ENCODE measurements at regions not wholly inside any gene's neighbourhood (a gene's known extent, or its start where the extent isn't known, plus 50 kb on each side); places are given as distances from the start of the nearest gene placed in this dataset.

DNA sequence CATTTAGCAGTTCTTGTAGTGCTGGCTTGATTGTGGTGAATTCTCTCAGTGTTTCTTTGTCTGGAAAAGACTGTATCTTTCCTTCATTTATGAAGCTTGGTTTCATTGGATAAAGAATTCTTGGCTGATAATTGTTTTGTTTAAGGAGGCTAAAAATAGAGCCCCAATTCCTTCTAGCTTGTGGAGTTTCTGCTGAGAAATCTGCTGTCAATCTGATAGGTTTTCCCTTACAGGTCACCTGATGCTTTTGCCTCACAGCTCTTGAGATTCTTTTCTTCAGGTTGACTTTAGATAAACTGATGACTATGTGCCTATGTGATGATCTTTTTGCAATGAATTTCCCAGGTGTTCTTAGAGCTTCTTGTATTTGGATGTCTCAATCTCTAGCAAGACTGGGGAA, 1508.5 kb upstream of the FLRT2 start:
- POLR2A ChIA-PET = no interaction called here
- no peaks in the 10 kb centered on the region for H3K36me3 ChIP-seq (ENCODE audit: control insufficient read depth in 2 of 2, extremely low read depth in 1 of 2, insufficient read depth in 2 of 2, low read length in 2 of 2)
- no peaks in the 10 kb centered on the region for H3K9me3 ChIP-seq (replicated peaks; ENCODE audit: control insufficient read depth, insufficient read depth, low read length)
- H3K79me2 ChIP-seq (ENCODE audit: control insufficient read depth, insufficient read depth, low read length) = no peaks in the 10 kb centered on the region
- H3K27ac ChIP-seq (ENCODE audit: insufficient read depth, low read depth, low read length) = no peak overlapping the region
- no TSS peak for BruUV-seq (replicated peaks)
- H3K4me1 ChIP-seq (ENCODE audit: control insufficient read depth, extremely low read depth, insufficient read depth, low read length) = peaks cover 5% of the 10 kb centered on the region
- intact Hi-C loops (cut with micrococcal nuclease) (no loop called here), dilution Hi-C loops (cut with MboI; ENCODE audit: extremely low pct_ligation_motif_present, low sequenced_read_pairs) (no loop called here)
- H3K4me2 ChIP-seq (ENCODE audit: insufficient read depth, low read length) = no peak overlapping the region
- no peaks in the 10 kb centered on the region for H4K20me1 ChIP-seq (replicated peaks; ENCODE audit: control insufficient read depth, extremely low read depth, insufficient read depth, low read length)
- H3K9ac ChIP-seq (replicated peaks; ENCODE audit: extremely low read depth, insufficient read depth, low read length) = no peak overlapping the region
- CTCF ChIA-PET = interaction anchor here (0.6 to 2.4 kb wide), 3 partner anchors 9 to 432 kb away, joined by 3 to 6 read pairs (median 3); no protein-coding TSS in a partner anchor
- DNase-seq (ENCODE audit: low read depth, low spot score) = no peak
- H3K9me1 ChIP-seq (replicated peaks; ENCODE audit: control insufficient read depth, extremely low read depth, insufficient read depth, low read length) = no peaks in the 10 kb centered on the region
- no peaks in the 10 kb centered on the region for H3K27me3 ChIP-seq (ENCODE audit: control insufficient read depth in 2 of 2, insufficient read depth in 2 of 2, low read length in 2 of 2)
- TF ChIP-seq MYC (IDR thresholded peaks at IDR 0.05; ENCODE audit: low read depth, low read length) = no peak
- TF ChIP-seq GATA2 (IDR thresholded peaks at IDR 0.05; ENCODE audit: insufficient read depth, insufficient read length, low read depth, low read length) = no peak
- no peak for TF ChIP-seq JUN (IDR thresholded peaks at IDR 0.05; ENCODE audit: borderline replicate concordance, insufficient read depth, insufficient read length, low read depth)
- no peak for TF ChIP-seq POLR2AphosphoS5 (IDR thresholded peaks at IDR 0.05; ENCODE audit: insufficient read depth, low read depth, low read length)
- TF ChIP-seq POLR2A (IDR thresholded peaks at IDR 0.05; ENCODE audit: low read depth, low read length) = no peak
- TF ChIP-seq EZH2 (IDR thresholded peaks at IDR 0.05; ENCODE audit: borderline replicate concordance, low read depth, low read length, severe bottlenecking) = no peak
- TF ChIP-seq, protein P1, sequence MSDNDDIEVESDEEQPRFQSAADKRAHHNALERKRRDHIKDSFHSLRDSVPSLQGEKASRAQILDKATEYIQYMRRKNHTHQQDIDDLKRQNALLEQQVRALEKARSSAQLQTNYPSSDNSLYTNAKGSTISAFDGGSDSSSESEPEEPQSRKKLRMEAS (IDR thresholded peaks at IDR 0.05; ENCODE audit: insufficient read depth, insufficient read length) = no peak
- TF ChIP-seq, protein P2, sequence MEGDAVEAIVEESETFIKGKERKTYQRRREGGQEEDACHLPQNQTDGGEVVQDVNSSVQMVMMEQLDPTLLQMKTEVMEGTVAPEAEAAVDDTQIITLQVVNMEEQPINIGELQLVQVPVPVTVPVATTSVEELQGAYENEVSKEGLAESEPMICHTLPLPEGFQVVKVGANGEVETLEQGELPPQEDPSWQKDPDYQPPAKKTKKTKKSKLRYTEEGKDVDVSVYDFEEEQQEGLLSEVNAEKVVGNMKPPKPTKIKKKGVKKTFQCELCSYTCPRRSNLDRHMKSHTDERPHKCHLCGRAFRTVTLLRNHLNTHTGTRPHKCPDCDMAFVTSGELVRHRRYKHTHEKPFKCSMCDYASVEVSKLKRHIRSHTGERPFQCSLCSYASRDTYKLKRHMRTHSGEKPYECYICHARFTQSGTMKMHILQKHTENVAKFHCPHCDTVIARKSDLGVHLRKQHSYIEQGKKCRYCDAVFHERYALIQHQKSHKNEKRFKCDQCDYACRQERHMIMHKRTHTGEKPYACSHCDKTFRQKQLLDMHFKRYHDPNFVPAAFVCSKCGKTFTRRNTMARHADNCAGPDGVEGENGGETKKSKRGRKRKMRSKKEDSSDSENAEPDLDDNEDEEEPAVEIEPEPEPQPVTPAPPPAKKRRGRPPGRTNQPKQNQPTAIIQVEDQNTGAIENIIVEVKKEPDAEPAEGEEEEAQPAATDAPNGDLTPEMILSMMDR (IDR thresholded peaks at IDR 0.05; ENCODE audit: extremely low read depth in 1 of 2, insufficient read depth in 1 of 2, low read depth in 1 of 2, low read length in 2 of 2) = no peak
- no peak for TF ChIP-seq FOS (IDR thresholded peaks at IDR 0.05; ENCODE audit: borderline replicate concordance, insufficient read depth, low read length)
- no peak for FAIRE-seq
- H3K4me3 ChIP-seq (replicated peaks in 1 of 3; ENCODE audit: insufficient read depth in 1 of 3, low read depth in 1 of 3, low read length in 3 of 3) = no peak overlapping the region
- H2AFZ ChIP-seq (ENCODE audit: low read depth, low read length) = no peak overlapping the region
